HG03097 (cell line): ENCODE measurements at regions not wholly inside any gene's neighbourhood (a gene's known extent, or its start where the extent isn't known, plus 50 kb on each side); places are given as distances from the start of the nearest gene placed in this dataset.
"Not testable (repeated sequence)": the region's sequence is repeated elsewhere in the genome, so short reads cannot be mapped to it uniquely, and the experiment has no call there.

Source experiments
- ATAC-seq: cut with Tn5 transposase; IDR thresholded peaks from one replicate; pipeline ENCODE4 v1.9.1; 2021; ENCODE audit not compliant: unreplicated experiment, low FRiP score

GRCh38 chr12:59517522-59517921 lies 78.3 kb upstream of the SLC16A7 start:
- ATAC-seq = no peak

GRCh38 chr12:59500915-59501314 lies 94.9 kb upstream of the SLC16A7 start:
- no peak for ATAC-seq

- no peak for ATAC-seq
These were observed 95.5 kb upstream of the SLC16A7 start for GRCh38 chr12:59500335-59500734.

- peak; percentile 87 for ATAC-seq
These were observed 96.1 kb upstream of the SLC16A7 start for GRCh38 chr12:59499774-59500173.

GRCh38 chr12:59494617-59495016 lies 101.2 kb upstream of the SLC16A7 start:
- peak; percentile 83 for ATAC-seq

GRCh38 chr12:59491877-59492276 lies 104.0 kb upstream of the SLC16A7 start:
- no peak for ATAC-seq

GRCh38 chr12:59486827-59487226 lies 109.0 kb upstream of the SLC16A7 start:
- ATAC-seq = no peak

- peak; percentile 74 for ATAC-seq
These were observed 111.3 kb upstream of the SLC16A7 start for GRCh38 chr12:59484575-59484974.

GRCh38 chr12:59474236-59474635 lies 121.6 kb upstream of the SLC16A7 start:
- ATAC-seq = not testable (repeated sequence)

- ATAC-seq = no peak
These were observed 123.6 kb upstream of the SLC16A7 start for GRCh38 chr12:59472273-59472672.

GRCh38 chr12:59459966-59460660 lies 135.7 kb upstream of the SLC16A7 start:
- no peak for ATAC-seq

- no peak for ATAC-seq
These were observed 142.4 kb upstream of the SLC16A7 start for GRCh38 chr12:59453475-59453874.

GRCh38 chr12:59452746-59453145 lies 143.1 kb upstream of the SLC16A7 start:
- ATAC-seq = no peak

- ATAC-seq = no peak
These were observed 143.6 kb upstream of the SLC16A7 start for GRCh38 chr12:59452259-59452658.

GRCh38 chr12:59446116-59446515 lies 149.7 kb upstream of the SLC16A7 start:
- ATAC-seq = no peak

GRCh38 chr12:59444932-59445331 lies 150.9 kb upstream of the SLC16A7 start:
- no peak for ATAC-seq

GRCh38 chr12:59432057-59432456 lies 163.8 kb upstream of the SLC16A7 start:
- ATAC-seq = no peak

- ATAC-seq = no peak
These were observed 164.6 kb upstream of the SLC16A7 start for GRCh38 chr12:59431266-59431665.

GRCh38 chr12:59429766-59430165 lies 166.1 kb upstream of the SLC16A7 start:
- ATAC-seq = no peak

- ATAC-seq = no peak
These were observed 170.0 kb upstream of the SLC16A7 start for GRCh38 chr12:59425798-59426197.

- not testable (repeated sequence) for ATAC-seq
These were observed 171.2 kb upstream of the SLC16A7 start for GRCh38 chr12:59424666-59425065.

GRCh38 chr12:59414051-59414450 lies 181.8 kb upstream of the SLC16A7 start:
- ATAC-seq = no peak

- ATAC-seq = no peak
These were observed 187.4 kb upstream of the SLC16A7 start for GRCh38 chr12:59408431-59408830.
